Osteocyte (in vitro differentiated cells): ENCODE measurements at regions not wholly inside any gene's neighbourhood (a gene's known extent, or its start where the extent isn't known, plus 50 kb on each side); places are given as distances from the start of the nearest gene placed in this dataset.

Experiments
- DNase-seq: peaks from one replicate; pipeline ENCODE4 v3.0.0; 2021; ENCODE audit warnings: mixed read lengths; ENCODE audit not compliant: unreplicated experiment; ENCODE audit errors: extremely low spot score
- H3K27ac Mint-ChIP-seq: one replicate; pipeline ENCODE4 v1.8.0; 2021; ENCODE audit warnings: mild to moderate bottlenecking, mixed read lengths; ENCODE audit not compliant: unreplicated experiment
- H3K27me3 Mint-ChIP-seq: one replicate; pipeline ENCODE4 v1.8.0; 2021; ENCODE audit warnings: mixed read lengths; ENCODE audit not compliant: unreplicated experiment
- H3K36me3 Mint-ChIP-seq: one replicate; pipeline ENCODE4 v1.8.0; 2021; ENCODE audit warnings: mixed read lengths; ENCODE audit not compliant: unreplicated experiment
- H3K4me1 Mint-ChIP-seq: one replicate; pipeline ENCODE4 v1.8.0; 2021; ENCODE audit warnings: mixed read lengths; ENCODE audit not compliant: unreplicated experiment
- H3K4me3 Mint-ChIP-seq: one replicate; pipeline ENCODE4 v1.8.0; 2021; ENCODE audit warnings: mild to moderate bottlenecking, moderate library complexity, mixed read lengths; ENCODE audit not compliant: unreplicated experiment
- H3K9me3 Mint-ChIP-seq: one replicate; pipeline ENCODE4 v1.8.0; 2021; ENCODE audit warnings: mixed read lengths; ENCODE audit not compliant: unreplicated experiment
- TF ChIP-seq, protein P1 (sequence below): fragments of 200-600 bp; sonication (generic); IDR thresholded peaks from 2 replicates; pipeline ENCODE4 v1.5.0; 2021; ENCODE audit warnings: antibody characterized with exemption, mild to moderate bottlenecking, moderate library complexity

GRCh38 chr21:28496517-28496916 lies 496.2 kb downstream of the LTN1 start:
- H3K36me3 Mint-ChIP-seq: no peaks in the 10 kb centered on the region
- no peak overlapping the region for H3K27ac Mint-ChIP-seq
- no peaks in the 10 kb centered on the region for H3K27me3 Mint-ChIP-seq
- H3K4me3 Mint-ChIP-seq: no peak overlapping the region
- DNase-seq: no peak
- TF ChIP-seq, protein P1, sequence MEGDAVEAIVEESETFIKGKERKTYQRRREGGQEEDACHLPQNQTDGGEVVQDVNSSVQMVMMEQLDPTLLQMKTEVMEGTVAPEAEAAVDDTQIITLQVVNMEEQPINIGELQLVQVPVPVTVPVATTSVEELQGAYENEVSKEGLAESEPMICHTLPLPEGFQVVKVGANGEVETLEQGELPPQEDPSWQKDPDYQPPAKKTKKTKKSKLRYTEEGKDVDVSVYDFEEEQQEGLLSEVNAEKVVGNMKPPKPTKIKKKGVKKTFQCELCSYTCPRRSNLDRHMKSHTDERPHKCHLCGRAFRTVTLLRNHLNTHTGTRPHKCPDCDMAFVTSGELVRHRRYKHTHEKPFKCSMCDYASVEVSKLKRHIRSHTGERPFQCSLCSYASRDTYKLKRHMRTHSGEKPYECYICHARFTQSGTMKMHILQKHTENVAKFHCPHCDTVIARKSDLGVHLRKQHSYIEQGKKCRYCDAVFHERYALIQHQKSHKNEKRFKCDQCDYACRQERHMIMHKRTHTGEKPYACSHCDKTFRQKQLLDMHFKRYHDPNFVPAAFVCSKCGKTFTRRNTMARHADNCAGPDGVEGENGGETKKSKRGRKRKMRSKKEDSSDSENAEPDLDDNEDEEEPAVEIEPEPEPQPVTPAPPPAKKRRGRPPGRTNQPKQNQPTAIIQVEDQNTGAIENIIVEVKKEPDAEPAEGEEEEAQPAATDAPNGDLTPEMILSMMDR: no peak
- no peaks in the 10 kb centered on the region for H3K4me1 Mint-ChIP-seq
- no peaks in the 10 kb centered on the region for H3K9me3 Mint-ChIP-seq

DNA sequence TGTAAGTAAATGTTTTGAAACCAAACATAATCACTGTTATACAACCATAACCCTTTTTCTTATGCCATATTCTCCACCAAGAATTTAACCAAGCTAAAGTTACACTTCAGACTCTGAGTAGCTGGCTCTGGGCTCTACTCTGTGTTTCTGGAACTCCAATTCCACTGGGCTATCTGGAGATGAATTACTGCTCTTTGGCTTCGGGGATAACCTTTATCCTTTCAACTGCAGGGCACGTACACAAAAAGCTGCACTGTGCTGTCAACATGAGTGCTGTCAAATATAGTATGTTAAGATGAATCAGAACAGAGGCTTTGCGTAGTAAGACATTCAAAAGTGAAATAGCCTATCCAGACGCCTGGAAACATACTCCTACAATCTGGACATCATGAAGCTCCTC lies 500.6 kb downstream of the LTN1 start:
- H3K27me3 Mint-ChIP-seq: no peaks in the 10 kb centered on the region
- H3K36me3 Mint-ChIP-seq: no peaks in the 10 kb centered on the region
- no peak overlapping the region for H3K4me3 Mint-ChIP-seq
- no peak for DNase-seq
- no peaks in the 10 kb centered on the region for H3K9me3 Mint-ChIP-seq
- peaks cover 10% of the 10 kb centered on the region for H3K4me1 Mint-ChIP-seq
- no peak overlapping the region for H3K27ac Mint-ChIP-seq
- TF ChIP-seq, protein P1: no peak

GRCh38 chr21:28489821-28490350 lies 502.8 kb downstream of the LTN1 start:
- peaks cover 3% of the 10 kb centered on the region for H3K9me3 Mint-ChIP-seq
- H3K4me1 Mint-ChIP-seq: peaks cover 10% of the 10 kb centered on the region
- no peaks in the 10 kb centered on the region for H3K27me3 Mint-ChIP-seq
- H3K27ac Mint-ChIP-seq: no peak overlapping the region
- H3K4me3 Mint-ChIP-seq: no peak overlapping the region
- no peaks in the 10 kb centered on the region for H3K36me3 Mint-ChIP-seq
- TF ChIP-seq, protein P1: no peak
- no peak for DNase-seq

GRCh38 chr21:28489162-28489561 lies 503.5 kb downstream of the LTN1 start:
- H3K27ac Mint-ChIP-seq: no peak overlapping the region
- DNase-seq: no peak

DNA sequence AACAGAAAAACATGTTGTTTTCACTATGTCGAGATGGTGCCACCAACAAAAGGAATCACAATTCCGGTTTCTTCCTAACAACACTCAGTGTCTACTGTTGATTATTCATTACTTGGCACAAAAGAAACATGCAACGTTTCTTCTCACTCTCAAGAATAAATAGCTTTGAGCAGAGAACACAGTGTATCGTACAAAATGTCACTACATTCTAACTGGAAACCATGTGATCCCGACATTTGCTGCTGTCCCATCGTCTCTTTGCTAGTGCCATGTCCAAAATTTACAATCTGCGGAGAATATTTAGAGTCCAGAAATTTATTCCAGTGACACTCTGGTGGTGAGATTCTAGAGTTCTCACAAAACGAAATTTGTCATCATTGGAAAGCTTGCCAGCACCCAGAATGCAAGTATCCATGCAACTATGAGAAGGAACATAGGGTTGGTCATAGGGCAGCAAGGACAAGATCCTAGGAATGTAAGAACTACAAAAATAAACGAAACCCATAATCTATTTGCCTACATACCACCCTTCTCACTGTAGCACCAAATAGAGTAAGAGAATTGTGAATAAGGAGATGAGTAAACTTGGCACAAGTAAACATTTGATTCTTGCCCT lies 505.1 kb downstream of the LTN1 start:
- Mint-ChIP-seq H3K4me3 (no peak overlapping the region), H3K36me3 (no peaks in the 10 kb centered on the region), H3K27me3 (no peaks in the 10 kb centered on the region), H3K27ac (no peak overlapping the region), H3K4me1 (peaks cover 15% of the 10 kb centered on the region), H3K9me3 (peaks cover 3% of the 10 kb centered on the region)
- DNase-seq: no peak
- TF ChIP-seq, protein P1: no peak

More at GRCh38 chr21:28489162-28489561, 503.5 kb downstream of the LTN1 start:
- TF ChIP-seq, protein P1: no peak
- no peaks in the 10 kb centered on the region for H3K27me3 Mint-ChIP-seq
- peaks cover 3% of the 10 kb centered on the region for H3K9me3 Mint-ChIP-seq
- no peaks in the 10 kb centered on the region for H3K36me3 Mint-ChIP-seq
- H3K4me3 Mint-ChIP-seq: no peak overlapping the region
- H3K4me1 Mint-ChIP-seq: peaks cover 10% of the 10 kb centered on the region
